KMS-11 (cell line): ENCODE measurements at regions not wholly inside any gene's neighbourhood (a gene's known extent, or its start where the extent isn't known, plus 50 kb on each side); places are given as distances from the start of the nearest gene placed in this dataset.

Experiments used
- H2AFZ ChIP-seq: fragments of 200-600 bp; sonication (generic); 2 replicates; pipeline ENCODE4 v1.6.1; 2016; ENCODE audit warnings: antibody characterized with exemption, mixed run types, low read depth
- H3K27ac ChIP-seq: fragments of 200-600 bp; sonication (generic); 2 replicates; pipeline ENCODE4 v1.6.1; 2016; ENCODE audit warnings: mild to moderate bottlenecking, mixed run types
- H3K27me3 ChIP-seq: fragments of 200-600 bp; sonication (generic); 2 replicates; pipeline ENCODE4 v1.6.1; 2017; ENCODE audit warnings: mild to moderate bottlenecking, low read depth, mixed run types, moderate library complexity; ENCODE audit not compliant: insufficient read depth
- H3K36me3 ChIP-seq: fragments of 200-600 bp; sonication (generic); 2 replicates; pipeline ENCODE4 v1.6.1; 2017; ENCODE audit warnings: mild to moderate bottlenecking, mixed run types; ENCODE audit not compliant: insufficient read depth
- H3K4me1 ChIP-seq: fragments of 200-600 bp; sonication (generic); 2 replicates; pipeline ENCODE4 v1.6.1; 2016; ENCODE audit warnings: mild to moderate bottlenecking, low read depth, mixed run types; ENCODE audit not compliant: poor library complexity, severe bottlenecking
- H3K4me2 ChIP-seq: fragments of 200-600 bp; sonication (generic); 2 replicates; pipeline ENCODE4 v1.7.0; 2016; ENCODE audit warnings: mild to moderate bottlenecking, mixed run types
- H3K4me3 ChIP-seq: fragments of 200-600 bp; sonication (generic); IDR thresholded peaks from 2 replicates; pipeline ENCODE4 v1.6.1; 2017; ENCODE audit warnings: low read depth, low read length, mixed read lengths; ENCODE audit not compliant: insufficient read depth
- H3K79me2 ChIP-seq: fragments of 200-600 bp; sonication (generic); 2 replicates; pipeline ENCODE4 v1.6.1; 2016; ENCODE audit warnings: low read depth, mixed run types; ENCODE audit not compliant: insufficient read depth
- H3K9ac ChIP-seq: fragments of 200-600 bp; sonication (generic); 2 replicates; pipeline ENCODE4 v1.6.1; 2016; ENCODE audit warnings: mild to moderate bottlenecking, mixed run types
- H4K20me1 ChIP-seq: fragments of 200-600 bp; sonication (generic); 2 replicates; pipeline ENCODE4 v1.6.1; 2016; ENCODE audit warnings: mild to moderate bottlenecking, mixed run types; ENCODE audit not compliant: insufficient read depth
- TF ChIP-seq, protein P1 (sequence below): fragments of 200-600 bp; sonication (generic); conservative IDR thresholded peaks from 2 replicates; pipeline ENCODE4 v1.6.1; 2017; ENCODE audit warnings: low read depth, mild to moderate bottlenecking, antibody characterized with exemption, low read length, moderate library complexity, mixed read lengths

- H3K4me3 ChIP-seq, result no peak overlapping the region
Measured at GRCh38 chrX:109857584-109858228, 124.6 kb upstream of the ACSL4 start.

GRCh38 chrX:109858602-109859341 lies 125.7 kb upstream of the ACSL4 start:
- Histone ChIP-seq H3K9ac (no peak overlapping the region), H2AFZ (no peak overlapping the region), H3K79me2 (no peaks in the 10 kb centered on the region), H3K4me2 (no peak overlapping the region), H3K36me3 (no peaks in the 10 kb centered on the region), H3K4me3 (no peak overlapping the region), H3K27ac (no peak overlapping the region), H3K4me1 (no peaks in the 10 kb centered on the region), H3K27me3 (no peaks in the 10 kb centered on the region), H4K20me1 (no peaks in the 10 kb centered on the region)
- TF ChIP-seq, protein P1, sequence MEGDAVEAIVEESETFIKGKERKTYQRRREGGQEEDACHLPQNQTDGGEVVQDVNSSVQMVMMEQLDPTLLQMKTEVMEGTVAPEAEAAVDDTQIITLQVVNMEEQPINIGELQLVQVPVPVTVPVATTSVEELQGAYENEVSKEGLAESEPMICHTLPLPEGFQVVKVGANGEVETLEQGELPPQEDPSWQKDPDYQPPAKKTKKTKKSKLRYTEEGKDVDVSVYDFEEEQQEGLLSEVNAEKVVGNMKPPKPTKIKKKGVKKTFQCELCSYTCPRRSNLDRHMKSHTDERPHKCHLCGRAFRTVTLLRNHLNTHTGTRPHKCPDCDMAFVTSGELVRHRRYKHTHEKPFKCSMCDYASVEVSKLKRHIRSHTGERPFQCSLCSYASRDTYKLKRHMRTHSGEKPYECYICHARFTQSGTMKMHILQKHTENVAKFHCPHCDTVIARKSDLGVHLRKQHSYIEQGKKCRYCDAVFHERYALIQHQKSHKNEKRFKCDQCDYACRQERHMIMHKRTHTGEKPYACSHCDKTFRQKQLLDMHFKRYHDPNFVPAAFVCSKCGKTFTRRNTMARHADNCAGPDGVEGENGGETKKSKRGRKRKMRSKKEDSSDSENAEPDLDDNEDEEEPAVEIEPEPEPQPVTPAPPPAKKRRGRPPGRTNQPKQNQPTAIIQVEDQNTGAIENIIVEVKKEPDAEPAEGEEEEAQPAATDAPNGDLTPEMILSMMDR, result no peak

More at GRCh38 chrX:109857584-109858228, 124.6 kb upstream of the ACSL4 start:
- H2AFZ ChIP-seq, result no peak overlapping the region
- no peaks in the 10 kb centered on the region for H3K36me3 ChIP-seq
- TF ChIP-seq, protein P1, result no peak
- no peak overlapping the region for H3K9ac ChIP-seq
- H3K27me3 ChIP-seq, result no peaks in the 10 kb centered on the region
- no peaks in the 10 kb centered on the region for H4K20me1 ChIP-seq
- H3K27ac ChIP-seq, result no peak overlapping the region
- no peaks in the 10 kb centered on the region for H3K79me2 ChIP-seq
- no peak overlapping the region for H3K4me2 ChIP-seq
- H3K4me1 ChIP-seq, result no peaks in the 10 kb centered on the region

GRCh38 chrX:109859651-109860050 lies 126.6 kb upstream of the ACSL4 start:
- Histone ChIP-seq H3K4me1 (no peaks in the 10 kb centered on the region), H3K27me3 (no peaks in the 10 kb centered on the region), H3K79me2 (no peaks in the 10 kb centered on the region), H3K36me3 (no peaks in the 10 kb centered on the region), H3K27ac (no peak overlapping the region), H2AFZ (no peak overlapping the region), H3K9ac (no peak overlapping the region), H4K20me1 (no peaks in the 10 kb centered on the region), H3K4me3 (no peak overlapping the region), H3K4me2 (no peak overlapping the region)
- TF ChIP-seq, protein P1, result no peak

DNA sequence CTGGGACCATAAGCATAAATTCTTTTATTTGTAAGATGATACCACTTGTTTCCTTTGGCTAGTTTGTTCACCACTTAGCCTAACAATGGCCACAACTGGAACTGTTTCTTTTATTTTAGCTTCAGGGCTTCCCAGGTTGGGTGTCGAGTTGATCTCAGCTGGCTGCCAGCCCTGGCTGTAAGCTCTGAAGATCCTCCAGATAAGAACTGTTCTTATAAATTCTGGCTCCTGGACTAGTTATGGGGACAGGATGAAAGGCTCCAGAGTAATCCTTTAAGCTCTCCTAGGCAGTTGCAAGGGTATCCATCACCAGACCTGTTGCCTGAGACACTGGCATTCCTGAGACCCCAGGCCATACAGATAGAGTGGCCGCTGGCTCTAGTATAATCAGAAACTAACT lies 129.4 kb upstream of the ACSL4 start:
- TF ChIP-seq, protein P1, result no peak
- H3K4me1 ChIP-seq, result no peaks in the 10 kb centered on the region
- H3K4me3 ChIP-seq, result no peak overlapping the region
- no peak overlapping the region for H2AFZ ChIP-seq
- H4K20me1 ChIP-seq, result no peaks in the 10 kb centered on the region
- H3K27me3 ChIP-seq, result no peaks in the 10 kb centered on the region
- no peaks in the 10 kb centered on the region for H3K36me3 ChIP-seq
- no peak overlapping the region for H3K9ac ChIP-seq
- H3K79me2 ChIP-seq, result no peaks in the 10 kb centered on the region
- H3K4me2 ChIP-seq, result no peak overlapping the region
- no peak overlapping the region for H3K27ac ChIP-seq
